ENCODE measurements at regions not wholly inside any gene's neighbourhood (a gene's known extent, or its start where the extent isn't known, plus 50 kb on each side); places are given as distances from the start of the nearest gene placed in this dataset.

- no peaks in the 10 kb centered on the region for H3K27me3 ChIP-seq
- TF ChIP-seq CTCF (IDR thresholded peaks at IDR 0.05) (no peak), POLR2A (IDR thresholded peaks at IDR 0.05) (no peak), EP300 (IDR thresholded peaks at IDR 0.05) (no peak), POLR2AphosphoS5 (IDR thresholded peaks at IDR 0.05) (no peak)
- H3K36me3 ChIP-seq = no peaks in the 10 kb centered on the region
- no peaks in the 10 kb centered on the region for H3K9me3 ChIP-seq
- no peak overlapping the region for H3K27ac ChIP-seq
- DNase-seq (ENCODE audit: low spot score in 2 of 2) = peak in 1 of 2 donors; percentile 71
- 29% methylated on average over 9 of the region's 9 CpGs for whole genome bisulfite sequencing
- peaks cover 13% of the 10 kb centered on the region for H3K4me1 ChIP-seq
- no peak overlapping the region for H3K4me3 ChIP-seq
These were observed 140.4 kb upstream of the AUTS2 start for GRCh38 chr7:69457595-69458504.

DNA sequence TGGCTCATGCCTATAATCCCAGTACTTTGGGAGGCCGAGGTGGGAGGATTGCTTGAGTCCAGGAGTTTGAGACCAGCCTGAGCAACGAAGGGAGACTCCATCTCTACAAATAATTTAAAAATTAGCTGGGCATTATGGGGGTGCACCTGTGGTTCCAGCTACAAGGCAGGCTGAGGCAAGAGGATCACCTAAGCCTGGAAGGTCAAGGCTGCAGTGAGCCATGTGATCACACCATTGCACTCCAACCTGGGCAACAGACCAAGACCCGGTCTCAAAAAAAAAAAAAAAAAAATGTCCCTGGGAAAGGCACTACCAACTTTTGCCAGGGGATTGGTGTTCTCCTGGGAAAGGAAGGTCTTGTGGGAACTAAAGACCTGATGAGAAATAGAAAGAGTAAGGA, 134.2 kb upstream of the AUTS2 start:
- Histone ChIP-seq H3K36me3 (no peaks in the 10 kb centered on the region), H3K27ac (no peak overlapping the region), H3K4me1 (no peaks in the 10 kb centered on the region), H3K4me3 (no peak overlapping the region), H3K9me3 (no peaks in the 10 kb centered on the region), H3K27me3 (no peaks in the 10 kb centered on the region)
- TF ChIP-seq POLR2A (IDR thresholded peaks at IDR 0.05) = no peak
- TF ChIP-seq CTCF (IDR thresholded peaks at IDR 0.05) = no peak
- TF ChIP-seq EP300 (IDR thresholded peaks at IDR 0.05) = no peak
- TF ChIP-seq POLR2AphosphoS5 (IDR thresholded peaks at IDR 0.05) = no peak
- no peak for DNase-seq (ENCODE audit: low spot score in 2 of 2)
- 80% methylated on average over 3 of the region's 3 CpGs for WGBS

DNA sequence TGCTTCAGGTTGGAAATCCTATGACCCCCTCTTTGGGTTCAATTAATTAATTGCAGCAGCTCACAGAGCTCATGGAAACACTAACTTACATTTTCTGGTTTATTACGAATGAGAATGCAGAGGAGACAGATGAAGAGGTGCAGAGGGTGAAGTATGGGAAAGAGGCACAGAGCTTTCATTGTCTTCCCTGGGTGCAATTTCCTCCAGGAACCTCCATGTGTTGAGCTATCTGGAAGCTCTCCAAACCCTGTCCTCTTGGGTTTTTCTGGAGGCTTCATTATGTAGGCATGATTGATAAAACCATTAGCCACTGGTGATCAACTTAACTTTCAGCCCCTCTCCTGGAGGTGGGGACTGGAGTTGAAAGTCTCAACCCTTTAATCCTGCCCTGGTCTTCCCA, 133.0 kb upstream of the AUTS2 start:
- WGBS = 77% methylated on average over 1 of the region's 1 CpG
- H3K27me3 ChIP-seq = no peaks in the 10 kb centered on the region
- H3K36me3 ChIP-seq = no peaks in the 10 kb centered on the region
- no peak overlapping the region for H3K4me3 ChIP-seq
- H3K4me1 ChIP-seq = no peaks in the 10 kb centered on the region
- no peak overlapping the region for H3K27ac ChIP-seq
- no peak for TF ChIP-seq CTCF (IDR thresholded peaks at IDR 0.05)
- TF ChIP-seq POLR2A (IDR thresholded peaks at IDR 0.05) = no peak
- no peak for TF ChIP-seq POLR2AphosphoS5 (IDR thresholded peaks at IDR 0.05)
- no peak for TF ChIP-seq EP300 (IDR thresholded peaks at IDR 0.05)
- peaks cover 6% of the 10 kb centered on the region for H3K9me3 ChIP-seq
- no peak for DNase-seq (ENCODE audit: low spot score in 2 of 2)

- Histone ChIP-seq H3K4me1 (no peaks in the 10 kb centered on the region), H3K9me3 (peaks cover 8% of the 10 kb centered on the region), H3K27me3 (no peaks in the 10 kb centered on the region), H3K4me3 (no peak overlapping the region), H3K36me3 (no peaks in the 10 kb centered on the region), H3K27ac (no peak overlapping the region)
- no peak for TF ChIP-seq EP300 (IDR thresholded peaks at IDR 0.05)
- no peak for TF ChIP-seq CTCF (IDR thresholded peaks at IDR 0.05)
- TF ChIP-seq POLR2AphosphoS5 (IDR thresholded peaks at IDR 0.05) = no peak
- TF ChIP-seq POLR2A (IDR thresholded peaks at IDR 0.05) = no peak
- 88% methylated on average over 1 of the region's 1 CpG for WGBS
- peak in 1 of 2 donors; percentile 2 for DNase-seq (ENCODE audit: low spot score in 2 of 2)
These were observed 130.4 kb upstream of the AUTS2 start for GRCh38 chr7:69467826-69468225.

DNA sequence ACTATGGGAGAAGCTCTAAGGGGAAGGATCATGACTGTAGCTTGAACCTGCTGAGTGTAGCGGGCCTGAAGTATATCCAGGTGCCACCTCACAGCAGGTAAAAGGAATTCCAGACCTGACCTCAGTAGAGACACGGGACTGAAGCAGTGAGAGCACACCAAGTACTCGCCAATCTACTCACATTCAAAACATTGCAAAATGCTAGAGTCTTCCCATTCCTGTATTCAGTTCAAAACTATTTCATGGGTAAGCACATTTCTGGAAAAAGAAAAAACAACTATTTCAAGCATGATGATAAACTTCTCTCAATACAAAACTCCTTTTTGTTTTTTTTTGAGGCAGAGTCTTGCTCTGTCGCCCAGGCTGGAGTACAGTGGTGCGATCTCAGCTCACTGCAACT, 121.9 kb upstream of the AUTS2 start:
- Histone ChIP-seq H3K4me3 (no peak overlapping the region), H3K4me1 (no peaks in the 10 kb centered on the region), H3K36me3 (no peaks in the 10 kb centered on the region), H3K27me3 (no peaks in the 10 kb centered on the region), H3K9me3 (no peaks in the 10 kb centered on the region), H3K27ac (no peak overlapping the region)
- DNase-seq (ENCODE audit: low spot score in 2 of 2) = no peak
- WGBS = 73% methylated on average over 5 of the region's 5 CpGs
- TF ChIP-seq POLR2A (IDR thresholded peaks at IDR 0.05) (no peak), EP300 (IDR thresholded peaks at IDR 0.05) (no peak), CTCF (IDR thresholded peaks at IDR 0.05) (no peak), POLR2AphosphoS5 (IDR thresholded peaks at IDR 0.05) (no peak)
